Smooth muscle cell (in vitro differentiated cells): ENCODE measurements at regions not wholly inside any gene's neighbourhood (a gene's known extent, or its start where the extent isn't known, plus 50 kb on each side); places are given as distances from the start of the nearest gene placed in this dataset.

Experiments
- DNase-seq: peaks from one replicate; lab custom pipeline; 2025; ENCODE audit not compliant: unreplicated experiment; lab: John Stamatoyannopoulos, UW
- H2AFZ ChIP-seq: fragments of 200-600 bp; sonication (generic); 2 replicates; pipeline ENCODE4 v1.6.0; 2016; ENCODE audit warnings: antibody characterized with exemption, low read depth, mild to moderate bottlenecking
- H3F3A ChIP-seq: fragments of 200-600 bp; sonication (generic); 2 replicates; pipeline ENCODE4 v1.6.0; 2017; ENCODE audit warnings: antibody characterized with exemption, low read depth
- H3K27ac ChIP-seq: fragments of 200-600 bp; sonication (generic); 2 replicates; pipeline ENCODE4 v1.5.1; 2016; ENCODE audit warnings: low read depth, mild to moderate bottlenecking
- H3K27me3 ChIP-seq: fragments of 200-600 bp; sonication (generic); 2 replicates; pipeline ENCODE4 v1.6.1; 2016; ENCODE audit warnings: low read depth, mild to moderate bottlenecking
- H3K36me3 ChIP-seq: fragments of 200-600 bp; sonication (generic); 2 replicates; pipeline ENCODE4 v1.5.1; 2016; ENCODE audit warnings: low read depth
- H3K4me1 ChIP-seq: fragments of 200-600 bp; sonication (generic); 2 replicates; pipeline ENCODE4 v1.5.1; 2016; ENCODE audit warnings: low read depth
- H3K4me2 ChIP-seq: fragments of 200-600 bp; sonication (generic); 2 replicates; pipeline ENCODE4 v1.6.0; 2016; ENCODE audit warnings: mild to moderate bottlenecking
- H3K4me3 ChIP-seq: fragments of 200-600 bp; sonication (generic); 2 replicates; pipeline ENCODE4 v1.5.1; 2016; ENCODE audit warnings: mild to moderate bottlenecking
- H3K79me2 ChIP-seq: fragments of 200-600 bp; sonication (generic); 2 replicates; pipeline ENCODE4 v1.6.0; 2016; ENCODE audit warnings: low read depth, mild to moderate bottlenecking
- H3K9ac ChIP-seq: fragments of 200-600 bp; sonication (generic); 2 replicates; pipeline ENCODE4 v1.6.0; 2016; ENCODE audit warnings: low read depth
- H3K9me3 ChIP-seq: fragments of 200-600 bp; sonication (generic); replicated peaks from 2 replicates; pipeline ENCODE4 v1.5.1; 2016; ENCODE audit warnings: low read depth
- H4K20me1 ChIP-seq: fragments of 200-600 bp; sonication (generic); 2 replicates; pipeline ENCODE4 v1.6.0; 2016; ENCODE audit warnings: low read depth
- CTCF ChIP-seq: fragments of 200-600 bp; sonication (generic); IDR thresholded peaks from 2 replicates; pipeline ENCODE4 v1.5.1; 2017; ENCODE audit warnings: borderline replicate concordance, mild to moderate bottlenecking, antibody characterized with exemption; ENCODE audit not compliant: insufficient read depth, poor library complexity, severe bottlenecking
- WGBS: methylation state at CpG from one replicate; pipeline ENCODE4 v1.1.7; 2016; ENCODE audit warnings: low lambda C conversion rate; 5-methylcytosine and 5-hydroxymethylcytosine counted together

- H3K4me1 ChIP-seq, result no peaks in the 10 kb centered on the region
- no peaks in the 10 kb centered on the region for H4K20me1 ChIP-seq
- no peak overlapping the region for H3K9ac ChIP-seq
- H3K27me3 ChIP-seq, result no peaks in the 10 kb centered on the region
- WGBS, result 90% methylated on average over 4 of the region's 4 CpGs
- H3K79me2 ChIP-seq, result no peaks in the 10 kb centered on the region
- H3K9me3 ChIP-seq, result no peaks in the 10 kb centered on the region
- H3K36me3 ChIP-seq, result no peaks in the 10 kb centered on the region
- no peaks in the 10 kb centered on the region for H3F3A ChIP-seq
- DNase-seq, result no peak
- H2AFZ ChIP-seq, result no peak overlapping the region
- no peak overlapping the region for H3K4me2 ChIP-seq
- no peak overlapping the region for H3K4me3 ChIP-seq
- no peak overlapping the region for H3K27ac ChIP-seq
- no peak for TF ChIP-seq CTCF
Observed at GRCh38 chr12:115830633-115831032, 446.9 kb downstream of the MED13L start.

DNA sequence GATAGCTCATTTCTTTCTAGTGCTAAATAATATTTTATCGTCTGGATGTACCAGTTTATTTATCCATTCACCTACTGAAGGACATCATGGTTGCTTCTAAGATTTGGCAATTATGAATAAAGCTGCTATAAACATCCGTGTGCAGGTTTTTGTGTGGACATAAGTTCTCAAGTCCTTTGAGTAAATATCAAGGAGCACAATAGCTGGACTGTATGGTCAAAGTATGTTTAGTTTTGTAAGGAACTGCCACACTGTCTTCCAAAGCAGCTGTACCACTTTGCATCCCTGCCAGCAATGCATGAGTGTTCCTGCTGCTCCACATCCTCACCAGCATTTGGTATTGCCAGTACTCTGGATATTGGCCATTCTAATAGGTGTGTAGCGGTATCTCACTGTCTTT lies 447.4 kb downstream of the MED13L start:
- no peak for DNase-seq
- Histone ChIP-seq H3K36me3 (no peaks in the 10 kb centered on the region), H2AFZ (no peak overlapping the region), H3K9me3 (no peaks in the 10 kb centered on the region), H3K79me2 (no peaks in the 10 kb centered on the region), H4K20me1 (no peaks in the 10 kb centered on the region), H3K4me2 (no peak overlapping the region), H3F3A (no peaks in the 10 kb centered on the region), H3K4me3 (no peak overlapping the region), H3K27me3 (no peaks in the 10 kb centered on the region), H3K4me1 (no peaks in the 10 kb centered on the region), H3K9ac (no peak overlapping the region), H3K27ac (no peak overlapping the region)
- WGBS, result 84% methylated on average over 3 of the region's 3 CpGs
- TF ChIP-seq CTCF, result no peak

GRCh38 chr12:115828168-115828567 lies 449.3 kb downstream of the MED13L start:
- H3K79me2 ChIP-seq, result no peaks in the 10 kb centered on the region
- H3K4me2 ChIP-seq, result no peak overlapping the region
- no peak for DNase-seq
- no peaks in the 10 kb centered on the region for H4K20me1 ChIP-seq
- H3K27me3 ChIP-seq, result no peaks in the 10 kb centered on the region
- no peaks in the 10 kb centered on the region for H3K4me1 ChIP-seq
- H3K36me3 ChIP-seq, result no peaks in the 10 kb centered on the region
- no peak for TF ChIP-seq CTCF
- no peak overlapping the region for H2AFZ ChIP-seq
- no peak overlapping the region for H3K4me3 ChIP-seq
- no peak overlapping the region for H3K9ac ChIP-seq
- H3K27ac ChIP-seq, result no peak overlapping the region
- 59% methylated on average over 4 of the region's 4 CpGs for WGBS
- no peaks in the 10 kb centered on the region for H3K9me3 ChIP-seq
- no peaks in the 10 kb centered on the region for H3F3A ChIP-seq

DNA sequence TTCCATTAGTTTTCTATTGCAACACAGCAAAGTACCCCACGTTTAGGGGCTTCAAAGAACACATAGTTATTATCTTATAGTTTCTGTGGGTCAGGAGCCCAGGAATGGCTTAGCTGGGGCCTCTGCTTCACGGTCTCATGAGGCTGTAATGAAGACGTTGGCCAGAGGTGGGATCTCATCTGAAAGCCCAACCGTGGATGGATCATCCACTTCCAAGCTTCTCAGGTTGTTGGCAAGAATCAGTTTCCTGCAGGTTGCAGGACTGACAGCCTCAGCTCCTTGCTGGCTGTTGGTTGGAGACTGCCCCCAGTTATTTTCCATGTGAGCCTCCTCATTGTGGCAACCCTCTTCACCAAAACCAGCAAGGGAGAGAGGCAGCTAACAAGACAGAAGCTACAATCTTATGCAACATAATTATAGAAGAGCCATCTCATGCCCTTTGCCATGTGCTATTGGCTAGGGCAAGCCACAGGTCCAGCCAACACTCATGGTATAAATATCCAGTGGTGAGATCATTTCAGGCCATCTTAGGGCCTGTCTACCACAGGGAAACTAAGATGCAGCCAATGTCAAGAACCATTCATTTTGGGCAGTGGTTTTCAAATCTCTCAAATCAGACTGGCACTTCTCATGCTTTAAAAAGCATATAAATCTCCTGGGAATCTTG lies 452.4 kb downstream of the MED13L start:
- Histone ChIP-seq H3K27me3 (no peaks in the 10 kb centered on the region), H3K4me3 (no peak overlapping the region), H3K9ac (no peak overlapping the region), H4K20me1 (no peaks in the 10 kb centered on the region), H3K36me3 (no peaks in the 10 kb centered on the region), H3F3A (no peaks in the 10 kb centered on the region), H3K4me1 (no peaks in the 10 kb centered on the region), H3K9me3 (no peaks in the 10 kb centered on the region), H3K4me2 (no peak overlapping the region), H2AFZ (no peak overlapping the region), H3K27ac (no peak overlapping the region), H3K79me2 (no peaks in the 10 kb centered on the region)
- no peak for TF ChIP-seq CTCF
- 88% methylated on average over 4 of the region's 4 CpGs for WGBS
- no peak for DNase-seq
